Keratinocyte (primary cell): ENCODE measurements at regions not wholly inside any gene's neighbourhood (a gene's known extent, or its start where the extent isn't known, plus 50 kb on each side); places are given as distances from the start of the nearest gene placed in this dataset.

ENCODE experiments used
- DNase-seq: peaks from one replicate; pipeline ENCODE4 v3.0.0-alpha.2; 2011; ENCODE audit warnings: low read depth, missing footprints, low spot score
- FAIRE-seq: peaks from 2 replicates; lab custom pipeline; 2011; peaks lifted over from hg19 to GRCh38; lab: Jason Lieb, UNC
- H2AFZ ChIP-seq: 2 replicates; pipeline ENCODE4 v1.6.0; 2012; ENCODE audit warnings: low read length, control low read depth, inconsistent platforms; ENCODE audit not compliant: control insufficient read depth
- H3K27ac ChIP-seq: 2 replicates; pipeline ENCODE4 v1.5.1; 2011; ENCODE audit warnings: low read length; ENCODE audit not compliant: control insufficient read depth, insufficient read depth
- H3K27me3 ChIP-seq: 3 replicates; pipeline ENCODE4 v1.6.0; 2011; ENCODE audit warnings: low read length; ENCODE audit not compliant: control insufficient read depth, insufficient read depth; ENCODE audit errors: extremely low read depth
- H3K36me3 ChIP-seq, 2 experiments: 2 replicates in 1 of 2; 3 replicates in 1 of 2; pipeline ENCODE4 v1.5.1; 2011; ENCODE audit warnings: low read length in 2 of 2, mild to moderate bottlenecking in 1 of 2; ENCODE audit not compliant: control insufficient read depth in 2 of 2, insufficient read depth in 2 of 2; ENCODE audit errors: extremely low read depth in 1 of 2
- H3K4me1 ChIP-seq: 3 replicates; pipeline ENCODE4 v1.5.1; 2011; ENCODE audit warnings: low read length; ENCODE audit not compliant: control insufficient read depth, insufficient read depth; ENCODE audit errors: extremely low read depth
- H3K4me2 ChIP-seq: 3 replicates; pipeline ENCODE4 v1.6.0; 2011; ENCODE audit warnings: low read depth, low read length; ENCODE audit not compliant: control insufficient read depth, insufficient read depth; ENCODE audit errors: extremely low read depth
- H3K4me3 ChIP-seq, 3 experiments: fragments of 200-600 bp in 1 of 3; sonication (generic) in 1 of 3; 2 replicates in 2 of 3; 3 replicates in 1 of 3; pipeline ENCODE4 v1.5.1; 2011 to 2016; ENCODE audit warnings: low read length in 3 of 3, mild to moderate bottlenecking in 3 of 3, control low read depth in 2 of 3, inconsistent platforms in 1 of 3, low read depth in 1 of 3, mixed read lengths in 1 of 3, mixed run types in 1 of 3, moderate library complexity in 1 of 3; ENCODE audit not compliant: control insufficient read depth in 2 of 3, insufficient read depth in 2 of 3; ENCODE audit errors: extremely low read depth in 1 of 3
- H3K79me2 ChIP-seq: 2 replicates; pipeline ENCODE4 v1.6.0; 2012; ENCODE audit warnings: low read length; ENCODE audit not compliant: control insufficient read depth, insufficient read depth
- H3K9ac ChIP-seq: 3 replicates; pipeline ENCODE4 v1.6.0; 2011; ENCODE audit warnings: low read length; ENCODE audit not compliant: control insufficient read depth, insufficient read depth; ENCODE audit errors: extremely low read depth
- H3K9me1 ChIP-seq: 3 replicates; pipeline ENCODE4 v1.6.0; 2011; ENCODE audit warnings: low read length; ENCODE audit not compliant: control insufficient read depth, insufficient read depth; ENCODE audit errors: extremely low read depth
- H3K9me3 ChIP-seq: 2 replicates; pipeline ENCODE4 v1.5.1; 2012; ENCODE audit warnings: low read depth, low read length; ENCODE audit not compliant: control insufficient read depth
- H4K20me1 ChIP-seq: 3 replicates; pipeline ENCODE4 v1.6.0; 2011; ENCODE audit warnings: low read length; ENCODE audit not compliant: control insufficient read depth, insufficient read depth; ENCODE audit errors: extremely low read depth
- EZH2 ChIP-seq: IDR thresholded peaks from one replicate; pipeline ENCODE4 v1.6.1; 2012; ENCODE audit warnings: inconsistent platforms, mild to moderate bottlenecking, low read length, moderate library complexity
- dilution Hi-C: fragments of 300-500 bp; cut with MboI; formaldehyde crosslinking; loops from one replicate; pipeline ENCODE4 v1.7.0; 2020; ENCODE audit warnings: low sequenced_read_pairs; ENCODE audit not compliant: extremely low pct_ligation_motif_present
- TF ChIP-seq, protein P1 (sequence below), 3 experiments: IDR thresholded peaks in 1 of 3; conservative IDR thresholded peaks in 1 of 3; optimal IDR thresholded peaks in 1 of 3; 2 replicates in 2 of 3; 3 replicates in 1 of 3; pipeline versions ENCODE3 to v1.5.1; 2011; ENCODE audit warnings: low read length in 3 of 3, mild to moderate bottlenecking in 3 of 3, moderate library complexity in 2 of 3, control low read depth in 1 of 3, inconsistent platforms in 1 of 3; ENCODE audit not compliant: insufficient read depth in 2 of 3; ENCODE audit errors: extremely low read depth in 1 of 3

DNA sequence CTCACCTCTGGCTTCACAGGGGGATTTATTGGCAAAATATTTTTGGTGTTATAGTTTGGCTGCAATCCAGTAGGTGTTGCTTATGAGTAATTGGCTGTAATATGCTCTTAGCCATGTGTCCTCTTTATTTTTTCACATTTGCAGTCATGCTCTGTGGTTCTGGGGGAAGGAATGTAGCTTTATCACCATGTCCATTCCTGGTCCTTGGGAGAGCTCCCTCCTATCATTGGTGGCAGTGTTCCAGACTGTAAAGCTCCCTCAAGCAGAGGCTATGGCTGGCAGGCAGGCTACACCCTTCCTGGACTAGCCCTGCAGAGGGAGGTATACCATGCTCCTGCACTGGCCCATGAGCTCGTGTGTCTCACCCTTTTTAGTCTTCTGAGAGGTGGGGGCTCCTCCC lies 120.0 kb upstream of the FSIP2 start:
- H3K4me1 ChIP-seq: no peaks in the 10 kb centered on the region
- FAIRE-seq (peak; percentile 43), DNase-seq (no peak)
- no peak overlapping the region for H3K4me2 ChIP-seq
- no peak overlapping the region for H3K9ac ChIP-seq
- TF ChIP-seq, protein P1, sequence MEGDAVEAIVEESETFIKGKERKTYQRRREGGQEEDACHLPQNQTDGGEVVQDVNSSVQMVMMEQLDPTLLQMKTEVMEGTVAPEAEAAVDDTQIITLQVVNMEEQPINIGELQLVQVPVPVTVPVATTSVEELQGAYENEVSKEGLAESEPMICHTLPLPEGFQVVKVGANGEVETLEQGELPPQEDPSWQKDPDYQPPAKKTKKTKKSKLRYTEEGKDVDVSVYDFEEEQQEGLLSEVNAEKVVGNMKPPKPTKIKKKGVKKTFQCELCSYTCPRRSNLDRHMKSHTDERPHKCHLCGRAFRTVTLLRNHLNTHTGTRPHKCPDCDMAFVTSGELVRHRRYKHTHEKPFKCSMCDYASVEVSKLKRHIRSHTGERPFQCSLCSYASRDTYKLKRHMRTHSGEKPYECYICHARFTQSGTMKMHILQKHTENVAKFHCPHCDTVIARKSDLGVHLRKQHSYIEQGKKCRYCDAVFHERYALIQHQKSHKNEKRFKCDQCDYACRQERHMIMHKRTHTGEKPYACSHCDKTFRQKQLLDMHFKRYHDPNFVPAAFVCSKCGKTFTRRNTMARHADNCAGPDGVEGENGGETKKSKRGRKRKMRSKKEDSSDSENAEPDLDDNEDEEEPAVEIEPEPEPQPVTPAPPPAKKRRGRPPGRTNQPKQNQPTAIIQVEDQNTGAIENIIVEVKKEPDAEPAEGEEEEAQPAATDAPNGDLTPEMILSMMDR (optimal IDR thresholded peaks at IDR 0.05 in 1 of 3, IDR thresholded peaks at IDR 0.05 in 1 of 3, conservative IDR thresholded peaks at IDR 0.05 in 1 of 3; ENCODE audit: extremely low read depth in 1 of 3, insufficient read depth in 2 of 3, low read length in 3 of 3): peak in 2 of 3 experiments; percentile 27 to 34
- TF ChIP-seq EZH2: no peak
- H3K4me3 ChIP-seq: no peak overlapping the region
- H3K9me1 ChIP-seq: no peaks in the 10 kb centered on the region
- H2AFZ ChIP-seq: no peak overlapping the region
- H3K36me3 ChIP-seq: no peaks in the 10 kb centered on the region
- H3K27ac ChIP-seq: no peak overlapping the region
- dilution Hi-C loops: no loop called here
- no peaks in the 10 kb centered on the region for H3K9me3 ChIP-seq
- H3K79me2 ChIP-seq: no peaks in the 10 kb centered on the region
- H3K27me3 ChIP-seq: no peaks in the 10 kb centered on the region
- H4K20me1 ChIP-seq: no peaks in the 10 kb centered on the region

DNA sequence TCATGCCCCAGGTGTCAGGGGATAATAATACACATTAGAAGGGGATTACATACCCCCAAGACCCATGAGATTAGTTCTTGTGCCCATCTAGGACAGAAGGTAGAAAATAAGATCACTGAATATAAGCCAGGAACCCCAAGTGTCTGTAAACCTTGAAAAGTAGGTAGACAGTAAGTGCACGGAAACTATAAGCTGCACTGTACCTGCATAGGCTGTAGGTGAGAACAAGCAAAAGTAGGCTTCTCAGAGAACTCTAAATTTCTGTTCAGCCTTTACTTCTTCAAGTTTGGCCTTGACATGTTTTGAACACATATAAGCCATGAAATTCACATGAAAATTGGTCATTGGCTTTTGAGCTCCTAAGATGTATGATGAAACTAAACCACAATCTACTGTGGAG lies 113.0 kb upstream of the FSIP2 start:
- no peak for TF ChIP-seq EZH2
- TF ChIP-seq, protein P1 (optimal IDR thresholded peaks at IDR 0.05 in 1 of 3, IDR thresholded peaks at IDR 0.05 in 1 of 3, conservative IDR thresholded peaks at IDR 0.05 in 1 of 3; ENCODE audit: extremely low read depth in 1 of 3, insufficient read depth in 2 of 3, low read length in 3 of 3): no peak
- no peaks in the 10 kb centered on the region for H4K20me1 ChIP-seq
- no peak overlapping the region for H2AFZ ChIP-seq
- no peaks in the 10 kb centered on the region for H3K36me3 ChIP-seq
- H3K9ac ChIP-seq: no peak overlapping the region
- H3K9me1 ChIP-seq: no peaks in the 10 kb centered on the region
- no peak overlapping the region for H3K27ac ChIP-seq
- no peaks in the 10 kb centered on the region for H3K79me2 ChIP-seq
- no peak overlapping the region for H3K4me3 ChIP-seq
- H3K9me3 ChIP-seq: no peaks in the 10 kb centered on the region
- dilution Hi-C loops: no loop called here
- no peaks in the 10 kb centered on the region for H3K27me3 ChIP-seq
- H3K4me2 ChIP-seq: no peak overlapping the region
- DNase-seq: no peak
- no peak for FAIRE-seq
- H3K4me1 ChIP-seq: no peaks in the 10 kb centered on the region
